NT2/D1 (cell line): ENCODE measurements at regions not wholly inside any gene's neighbourhood (a gene's known extent, or its start where the extent isn't known, plus 50 kb on each side); places are given as distances from the start of the nearest gene placed in this dataset.

Experiments used
- SUZ12 ChIP-seq: IDR thresholded peaks from 2 replicates; pipeline ENCODE4 v1.6.1; 2011; ENCODE audit not compliant: insufficient read length, insufficient read depth; ENCODE audit errors: extremely low read depth
- YY1 ChIP-seq: IDR thresholded peaks from 2 replicates; pipeline ENCODE4 v1.6.1; 2011; ENCODE audit not compliant: insufficient read length, insufficient read depth
- ZNF274 ChIP-seq: IDR thresholded peaks from 2 replicates; pipeline ENCODE4 v1.6.1; 2011; ENCODE audit warnings: mild to moderate bottlenecking, low read depth, low read length

- no peak for TF ChIP-seq ZNF274
- no peak for TF ChIP-seq YY1
- no peak for TF ChIP-seq SUZ12
Observed at GRCh38 chr10:4662576-4663161, 163.3 kb upstream of the AKR1E2 start.
